PFSK-1 (cell line): ENCODE measurements at regions not wholly inside any gene's neighbourhood (a gene's known extent, or its start where the extent isn't known, plus 50 kb on each side); places are given as distances from the start of the nearest gene placed in this dataset.

Experiments
- FOXP2 ChIP-seq: optimal IDR thresholded peaks from 2 replicates; pipeline ENCODE3; 2011; ENCODE audit warnings: borderline replicate concordance, control low read depth, inconsistent platforms; ENCODE audit not compliant: insufficient read depth; ENCODE audit errors: extremely low read length, extremely low read depth
- POLR2AphosphoS5 ChIP-seq: IDR thresholded peaks from 2 replicates; pipeline ENCODE4 v1.6.1; 2012; ENCODE audit warnings: low read depth, mild to moderate bottlenecking, control low read depth, low read length, moderate library complexity
- REST ChIP-seq, 2 experiments: IDR thresholded peaks; 2 replicates each; pipeline versions ENCODE4 v1.6.1 to v1.8.0; 2011 to 2012; ENCODE audit warnings: low read depth in 2 of 2, low read length in 2 of 2, control low read depth in 1 of 2, inconsistent platforms in 1 of 2, mild to moderate bottlenecking in 1 of 2, moderate library complexity in 1 of 2; ENCODE audit not compliant: insufficient read depth in 1 of 2
- SIN3A ChIP-seq: IDR thresholded peaks from 2 replicates; pipeline ENCODE4 v1.6.1; 2012; ENCODE audit warnings: mild to moderate bottlenecking, low read length, moderate library complexity, borderline replicate concordance; ENCODE audit not compliant: insufficient read depth
- TAF1 ChIP-seq: IDR thresholded peaks from 2 replicates; pipeline ENCODE4 v1.6.1; 2012; ENCODE audit warnings: low read length, control low read depth, borderline replicate concordance; ENCODE audit not compliant: insufficient read depth

GRCh38 chr21:24255591-24255990 is 1351.7 kb downstream of the MRPL39 start:
- TF ChIP-seq SIN3A (no peak), REST (IDR thresholded peaks at IDR 0.05; ENCODE audit: insufficient read depth in 1 of 2, low read depth in 2 of 2, low read length in 2 of 2) (no peak), FOXP2 (no peak), TAF1 (no peak), POLR2AphosphoS5 (no peak)

DNA sequence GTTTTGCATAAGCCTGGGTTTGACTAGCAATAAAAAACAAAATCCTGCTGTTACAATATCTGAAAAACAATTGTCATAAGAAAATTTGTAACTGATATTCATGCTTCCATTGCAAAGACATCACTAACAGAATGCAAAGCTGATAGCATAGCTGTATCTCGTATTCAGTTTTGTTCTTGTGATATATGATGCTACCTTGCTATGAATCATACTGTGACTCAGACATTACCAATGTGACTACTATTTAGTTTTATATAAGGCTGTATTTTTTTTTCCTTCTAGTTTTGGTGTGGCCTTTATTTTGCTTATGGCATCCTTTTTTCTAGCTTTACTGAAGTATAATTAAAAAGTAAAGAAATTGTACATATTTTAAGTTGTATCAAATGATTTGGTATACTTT is 1381.8 kb downstream of the MRPL39 start:
- TF ChIP-seq SIN3A (no peak), FOXP2 (no peak), REST (IDR thresholded peaks at IDR 0.05; ENCODE audit: insufficient read depth in 1 of 2, low read depth in 2 of 2, low read length in 2 of 2) (no peak), TAF1 (no peak), POLR2AphosphoS5 (no peak)

- TF ChIP-seq SIN3A (no peak), FOXP2 (no peak), REST (IDR thresholded peaks at IDR 0.05; ENCODE audit: insufficient read depth in 1 of 2, low read depth in 2 of 2, low read length in 2 of 2) (no peak), POLR2AphosphoS5 (no peak), TAF1 (no peak)
These were observed 1382.9 kb downstream of the MRPL39 start for GRCh38 chr21:24224422-24224821.

GRCh38 chr21:24223624-24224023 is 1383.7 kb downstream of the MRPL39 start:
- no peak for TF ChIP-seq REST (IDR thresholded peaks at IDR 0.05; ENCODE audit: insufficient read depth in 1 of 2, low read depth in 2 of 2, low read length in 2 of 2)
- no peak for TF ChIP-seq SIN3A
- no peak for TF ChIP-seq POLR2AphosphoS5
- TF ChIP-seq FOXP2: no peak
- no peak for TF ChIP-seq TAF1

DNA sequence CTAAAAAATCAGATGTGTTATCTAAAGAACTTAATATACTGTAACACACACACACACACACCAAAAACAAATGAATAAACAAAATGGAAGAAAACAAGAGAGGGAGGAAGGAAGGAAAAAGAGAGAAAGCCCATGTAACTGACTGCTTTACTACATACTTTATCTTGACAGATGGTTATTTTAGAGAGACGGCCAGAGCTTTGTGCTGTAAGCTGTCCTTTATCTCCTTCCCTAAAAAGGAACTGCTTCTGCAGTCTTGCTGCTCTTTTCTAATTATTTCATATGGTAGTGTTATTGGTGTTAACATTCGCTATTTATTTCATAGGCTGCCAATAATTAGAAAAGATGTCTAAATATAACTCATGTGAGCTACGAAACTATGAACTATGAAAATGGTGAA is 1384.6 kb downstream of the MRPL39 start:
- TF ChIP-seq POLR2AphosphoS5 (no peak), FOXP2 (no peak), TAF1 (no peak), SIN3A (no peak), REST (IDR thresholded peaks at IDR 0.05; ENCODE audit: insufficient read depth in 1 of 2, low read depth in 2 of 2, low read length in 2 of 2) (no peak)
